HEK293 (cell line): ENCODE measurements at regions not wholly inside any gene's neighbourhood (a gene's known extent, or its start where the extent isn't known, plus 50 kb on each side); places are given as distances from the start of the nearest gene placed in this dataset.
"Not testable (repeated sequence)": the region's sequence is repeated elsewhere in the genome, so short reads cannot be mapped to it uniquely, and the experiment has no call there.

Experiments used
- TCF7L2 ChIP-seq: IDR thresholded peaks from 2 replicates; pipeline ENCODE4 v1.6.1; 2011; ENCODE audit warnings: low read depth, mild to moderate bottlenecking, inconsistent platforms, low read length, moderate library complexity, borderline replicate concordance
- ZNF175 ChIP-seq: fragments of 450-650 bp; formaldehyde crosslinking; IDR thresholded peaks from 2 replicates; pipeline ENCODE4 v1.5.1; 2016; ENCODE audit warnings: missing biosample characterization, missing genetic modification characterization
- ZNF211 ChIP-seq: fragments of 450-650 bp; formaldehyde crosslinking; IDR thresholded peaks from 2 replicates; pipeline ENCODE4 v1.5.1; 2016; ENCODE audit warnings: low read depth, missing biosample characterization, missing genetic modification characterization
- ZNF530 ChIP-seq: fragments of 450-650 bp; formaldehyde crosslinking; IDR thresholded peaks from 2 replicates; pipeline ENCODE4 v1.5.1; 2016; ENCODE audit warnings: low read depth, missing biosample characterization, missing genetic modification characterization
- ZSCAN16 ChIP-seq: fragments of 450-650 bp; formaldehyde crosslinking; IDR thresholded peaks from 2 replicates; pipeline ENCODE4 v1.5.1; 2016; ENCODE audit warnings: missing biosample characterization, missing genetic modification characterization
- TF ChIP-seq, protein P1 (sequence below): fragments of 450-650 bp; formaldehyde crosslinking; IDR thresholded peaks from 2 replicates; pipeline ENCODE4 v1.5.1; 2016; ENCODE audit warnings: missing biosample characterization, missing genetic modification characterization
- TF ChIP-seq, protein P2 (sequence below): fragments of 450-650 bp; formaldehyde crosslinking; IDR thresholded peaks from 2 replicates; pipeline ENCODE4 v1.5.1; 2016; ENCODE audit warnings: missing biosample characterization, missing genetic modification characterization
- TF ChIP-seq, protein P3 (sequence below): fragments of 450-650 bp; formaldehyde crosslinking; conservative IDR thresholded peaks from 2 replicates; pipeline ENCODE4 v1.5.1; 2016; ENCODE audit warnings: low read depth, missing biosample characterization, missing genetic modification characterization

DNA sequence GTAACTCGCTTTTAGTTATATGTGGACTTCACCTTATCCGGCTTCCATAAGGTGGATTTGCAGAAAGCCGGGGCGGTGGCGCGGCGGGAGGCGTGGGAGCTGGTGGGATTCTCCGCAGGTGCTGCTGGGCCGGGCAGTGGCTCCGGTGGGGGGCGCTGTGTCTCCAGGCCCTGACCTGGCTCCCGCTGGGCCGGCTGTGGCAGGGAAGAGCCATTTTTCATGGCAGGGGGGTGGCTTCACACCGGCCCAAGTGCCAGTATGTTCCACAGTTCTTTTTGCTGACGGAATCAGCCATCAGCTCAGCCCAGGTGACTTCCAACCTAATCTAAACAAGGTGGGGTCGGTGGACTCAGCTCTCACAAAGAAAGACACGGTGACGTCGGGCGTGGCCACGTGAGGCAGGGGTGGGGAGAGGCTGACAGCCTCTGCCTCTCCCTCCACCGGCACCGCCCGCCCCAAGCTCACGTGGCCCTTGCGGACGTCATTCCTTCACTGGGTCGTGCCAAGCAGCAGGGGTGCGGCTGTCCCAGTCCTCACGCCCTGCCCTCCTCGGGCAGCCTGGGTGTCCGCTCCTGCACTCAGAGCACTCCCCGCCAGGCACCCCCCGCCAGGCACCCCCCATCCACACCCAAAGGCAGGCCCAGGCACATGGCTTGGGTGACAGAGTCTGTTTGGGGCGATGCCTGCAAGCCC lies 4429.9 kb upstream of the TPTE start:
- TF ChIP-seq ZNF530 (tag by site-specific recombination); TCF7L2; ZSCAN16; ZNF211 (tag by site-specific recombination); ZNF175 (tag by site-specific recombination): not testable (repeated sequence)
- TF ChIP-seq, protein P1, sequence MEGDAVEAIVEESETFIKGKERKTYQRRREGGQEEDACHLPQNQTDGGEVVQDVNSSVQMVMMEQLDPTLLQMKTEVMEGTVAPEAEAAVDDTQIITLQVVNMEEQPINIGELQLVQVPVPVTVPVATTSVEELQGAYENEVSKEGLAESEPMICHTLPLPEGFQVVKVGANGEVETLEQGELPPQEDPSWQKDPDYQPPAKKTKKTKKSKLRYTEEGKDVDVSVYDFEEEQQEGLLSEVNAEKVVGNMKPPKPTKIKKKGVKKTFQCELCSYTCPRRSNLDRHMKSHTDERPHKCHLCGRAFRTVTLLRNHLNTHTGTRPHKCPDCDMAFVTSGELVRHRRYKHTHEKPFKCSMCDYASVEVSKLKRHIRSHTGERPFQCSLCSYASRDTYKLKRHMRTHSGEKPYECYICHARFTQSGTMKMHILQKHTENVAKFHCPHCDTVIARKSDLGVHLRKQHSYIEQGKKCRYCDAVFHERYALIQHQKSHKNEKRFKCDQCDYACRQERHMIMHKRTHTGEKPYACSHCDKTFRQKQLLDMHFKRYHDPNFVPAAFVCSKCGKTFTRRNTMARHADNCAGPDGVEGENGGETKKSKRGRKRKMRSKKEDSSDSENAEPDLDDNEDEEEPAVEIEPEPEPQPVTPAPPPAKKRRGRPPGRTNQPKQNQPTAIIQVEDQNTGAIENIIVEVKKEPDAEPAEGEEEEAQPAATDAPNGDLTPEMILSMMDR (tag by site-specific recombination): not testable (repeated sequence)
- TF ChIP-seq, protein P2, sequence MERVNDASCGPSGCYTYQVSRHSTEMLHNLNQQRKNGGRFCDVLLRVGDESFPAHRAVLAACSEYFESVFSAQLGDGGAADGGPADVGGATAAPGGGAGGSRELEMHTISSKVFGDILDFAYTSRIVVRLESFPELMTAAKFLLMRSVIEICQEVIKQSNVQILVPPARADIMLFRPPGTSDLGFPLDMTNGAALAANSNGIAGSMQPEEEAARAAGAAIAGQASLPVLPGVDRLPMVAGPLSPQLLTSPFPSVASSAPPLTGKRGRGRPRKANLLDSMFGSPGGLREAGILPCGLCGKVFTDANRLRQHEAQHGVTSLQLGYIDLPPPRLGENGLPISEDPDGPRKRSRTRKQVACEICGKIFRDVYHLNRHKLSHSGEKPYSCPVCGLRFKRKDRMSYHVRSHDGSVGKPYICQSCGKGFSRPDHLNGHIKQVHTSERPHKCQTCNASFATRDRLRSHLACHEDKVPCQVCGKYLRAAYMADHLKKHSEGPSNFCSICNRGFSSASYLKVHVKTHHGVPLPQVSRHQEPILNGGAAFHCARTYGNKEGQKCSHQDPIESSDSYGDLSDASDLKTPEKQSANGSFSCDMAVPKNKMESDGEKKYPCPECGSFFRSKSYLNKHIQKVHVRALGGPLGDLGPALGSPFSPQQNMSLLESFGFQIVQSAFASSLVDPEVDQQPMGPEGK (tag by site-specific recombination): not testable (repeated sequence)
- TF ChIP-seq, protein P3, sequence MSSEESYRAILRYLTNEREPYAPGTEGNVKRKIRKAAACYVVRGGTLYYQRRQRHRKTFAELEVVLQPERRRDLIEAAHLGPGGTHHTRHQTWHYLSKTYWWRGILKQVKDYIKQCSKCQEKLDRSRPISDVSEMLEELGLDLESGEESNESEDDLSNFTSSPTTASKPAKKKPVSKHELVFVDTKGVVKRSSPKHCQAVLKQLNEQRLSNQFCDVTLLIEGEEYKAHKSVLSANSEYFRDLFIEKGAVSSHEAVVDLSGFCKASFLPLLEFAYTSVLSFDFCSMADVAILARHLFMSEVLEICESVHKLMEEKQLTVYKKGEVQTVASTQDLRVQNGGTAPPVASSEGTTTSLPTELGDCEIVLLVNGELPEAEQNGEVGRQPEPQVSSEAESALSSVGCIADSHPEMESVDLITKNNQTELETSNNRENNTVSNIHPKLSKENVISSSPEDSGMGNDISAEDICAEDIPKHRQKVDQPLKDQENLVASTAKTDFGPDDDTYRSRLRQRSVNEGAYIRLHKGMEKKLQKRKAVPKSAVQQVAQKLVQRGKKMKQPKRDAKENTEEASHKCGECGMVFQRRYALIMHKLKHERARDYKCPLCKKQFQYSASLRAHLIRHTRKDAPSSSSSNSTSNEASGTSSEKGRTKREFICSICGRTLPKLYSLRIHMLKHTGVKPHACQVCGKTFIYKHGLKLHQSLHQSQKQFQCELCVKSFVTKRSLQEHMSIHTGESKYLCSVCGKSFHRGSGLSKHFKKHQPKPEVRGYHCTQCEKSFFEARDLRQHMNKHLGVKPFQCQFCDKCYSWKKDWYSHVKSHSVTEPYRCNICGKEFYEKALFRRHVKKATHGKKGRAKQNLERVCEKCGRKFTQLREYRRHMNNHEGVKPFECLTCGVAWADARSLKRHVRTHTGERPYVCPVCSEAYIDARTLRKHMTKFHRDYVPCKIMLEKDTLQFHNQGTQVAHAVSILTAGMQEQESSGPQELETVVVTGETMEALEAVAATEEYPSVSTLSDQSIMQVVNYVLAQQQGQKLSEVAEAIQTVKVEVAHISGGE: not testable (repeated sequence)
